H9 (cell line): ENCODE measurements at regions not wholly inside any gene's neighbourhood (a gene's known extent, or its start where the extent isn't known, plus 50 kb on each side); places are given as distances from the start of the nearest gene placed in this dataset.

ENCODE experiments used
- DNase-seq: peaks from one replicate; pipeline ENCODE4 v3.0.0-alpha.2; 2017
- H2AFZ ChIP-seq: one replicate; pipeline ENCODE4 v1.6.1; 2013; ENCODE audit warnings: mild to moderate bottlenecking, low read length, control low read depth, moderate library complexity
- H2AK5ac ChIP-seq: 2 replicates; pipeline ENCODE4 v1.6.1; 2013; ENCODE audit warnings: low read length, control low read depth, mixed read lengths; ENCODE audit not compliant: insufficient read length
- H2BK120ac ChIP-seq: one replicate; pipeline ENCODE4 v1.6.1; 2013; ENCODE audit warnings: low read depth, mild to moderate bottlenecking, low read length, control low read depth, inconsistent platforms; ENCODE audit not compliant: poor library complexity, severe bottlenecking
- H2BK12ac ChIP-seq: 2 replicates; pipeline ENCODE4 v1.6.1; 2013; ENCODE audit warnings: low read length, control low read depth, mixed read lengths, low read depth; ENCODE audit not compliant: insufficient read length
- H2BK15ac ChIP-seq: 2 replicates; pipeline ENCODE4 v1.6.1; 2013; ENCODE audit warnings: low read depth, low read length, control low read depth
- H2BK20ac ChIP-seq: one replicate; pipeline ENCODE4 v1.6.1; 2013; ENCODE audit warnings: low read depth, mild to moderate bottlenecking, low read length, control low read depth, inconsistent platforms; ENCODE audit not compliant: poor library complexity, severe bottlenecking
- H2BK5ac ChIP-seq: 2 replicates; pipeline ENCODE4 v1.6.1; 2013; ENCODE audit warnings: low read length, control low read depth, mixed read lengths; ENCODE audit not compliant: insufficient read length
- H3K14ac ChIP-seq: 2 replicates; pipeline ENCODE4 v1.6.1; 2013; ENCODE audit warnings: low read length, control low read depth; ENCODE audit not compliant: insufficient read depth
- H3K18ac ChIP-seq: 2 replicates; pipeline ENCODE4 v1.6.1; 2013; ENCODE audit warnings: low read depth, mild to moderate bottlenecking, mixed read lengths, low read length, control low read depth; ENCODE audit not compliant: insufficient read length
- H3K23ac ChIP-seq: 2 replicates; pipeline ENCODE4 v1.6.1; 2013; ENCODE audit warnings: low read length, control low read depth, mixed read lengths, low read depth; ENCODE audit not compliant: insufficient read length
- H3K23me2 ChIP-seq: 2 replicates; pipeline ENCODE4 v1.6.1; 2013; ENCODE audit warnings: low read depth, mild to moderate bottlenecking, mixed read lengths, low read length, control low read depth; ENCODE audit not compliant: insufficient read length, poor library complexity, severe bottlenecking
- H3K27ac ChIP-seq: 2 replicates; pipeline ENCODE4 v1.5.1; 2013; ENCODE audit warnings: low read length, control low read depth, mixed read lengths, low read depth; ENCODE audit not compliant: insufficient read length
- H3K27me3 ChIP-seq: 2 replicates; pipeline ENCODE4 v1.6.1; 2013; ENCODE audit warnings: low read length, control low read depth, inconsistent platforms; ENCODE audit not compliant: insufficient read depth
- H3K4ac ChIP-seq: 2 replicates; pipeline ENCODE4 v1.6.1; 2013; ENCODE audit warnings: low read depth, mild to moderate bottlenecking, control low read depth, inconsistent platforms, low read length, moderate library complexity
- H3K4me1 ChIP-seq: 2 replicates; pipeline ENCODE4 v1.6.1; 2013; ENCODE audit warnings: low read length, control low read depth, inconsistent platforms; ENCODE audit not compliant: insufficient read depth
- H3K4me2 ChIP-seq: 2 replicates; pipeline ENCODE4 v1.6.1; 2013; ENCODE audit warnings: low read length, control low read depth, mixed read lengths; ENCODE audit not compliant: insufficient read length, insufficient read depth
- H3K56ac ChIP-seq: 2 replicates; pipeline ENCODE4 v1.6.1; 2013; ENCODE audit warnings: low read depth, mild to moderate bottlenecking, mixed read lengths, low read length, control low read depth; ENCODE audit not compliant: insufficient read length
- H3K79me1 ChIP-seq: 2 replicates; pipeline ENCODE4 v1.6.1; 2013; ENCODE audit warnings: low read depth, mild to moderate bottlenecking, moderate library complexity, low read length, control low read depth, inconsistent platforms; ENCODE audit not compliant: insufficient read depth, poor library complexity, severe bottlenecking
- H3K79me2 ChIP-seq: 2 replicates; pipeline ENCODE4 v1.6.1; 2013; ENCODE audit warnings: low read length, control low read depth, inconsistent platforms; ENCODE audit not compliant: insufficient read depth
- H3K9ac ChIP-seq: 2 replicates; pipeline ENCODE4 v1.6.1; 2013; ENCODE audit warnings: low read length, control low read depth, mixed read lengths; ENCODE audit not compliant: insufficient read length; ENCODE audit errors: extremely low read depth
- H3K9me3 ChIP-seq: one replicate; pipeline ENCODE4 v1.6.1; 2013; ENCODE audit warnings: low read depth, low read length, inconsistent platforms; ENCODE audit not compliant: control insufficient read depth
- H3T11ph ChIP-seq: one replicate; pipeline ENCODE4 v1.6.1; 2013; ENCODE audit warnings: mild to moderate bottlenecking, low read length, control low read depth, inconsistent platforms
- H4K20me1 ChIP-seq: one replicate; pipeline ENCODE4 v1.6.1; 2013; ENCODE audit not compliant: control insufficient read depth, insufficient read length, insufficient read depth
- H4K5ac ChIP-seq: 2 replicates; pipeline ENCODE4 v1.6.1; 2013; ENCODE audit warnings: low read depth, mild to moderate bottlenecking, mixed read lengths, low read length, control low read depth; ENCODE audit not compliant: insufficient read length
- H4K8ac ChIP-seq: replicated peaks from 2 replicates; pipeline ENCODE4 v1.6.1; 2013; ENCODE audit warnings: low read length, control low read depth, mixed read lengths, low read depth; ENCODE audit not compliant: insufficient read length
- H4K91ac ChIP-seq: 2 replicates; pipeline ENCODE4 v1.6.1; 2013; ENCODE audit warnings: low read depth, mild to moderate bottlenecking, moderate library complexity, mixed read lengths, low read length, control low read depth; ENCODE audit not compliant: insufficient read length
- H3K27ac Mint-ChIP-seq, 3 experiments: 2 replicates in 2 of 3; 3 replicates in 1 of 3; pipeline ENCODE4 v1.8.0; 2020 to 2021; ENCODE audit warnings: mixed read lengths in 3 of 3, mild to moderate bottlenecking in 1 of 3, moderate library complexity in 1 of 3
- H3K27me3 Mint-ChIP-seq: 2 replicates; pipeline ENCODE4 v1.8.0; 2021; ENCODE audit warnings: low read depth, mild to moderate bottlenecking, moderate library complexity, mixed read lengths
- H3K36me3 Mint-ChIP-seq, 3 experiments: 2 replicates in 2 of 3; 3 replicates in 1 of 3; pipeline ENCODE4 v1.8.0; 2020 to 2021; ENCODE audit warnings: low read depth in 3 of 3, mixed read lengths in 3 of 3; ENCODE audit not compliant: insufficient read depth in 1 of 3
- H3K4me1 Mint-ChIP-seq, 2 experiments: 2 replicates each; pipeline ENCODE4 v1.8.0; 2020; ENCODE audit warnings: mixed read lengths in 2 of 2
- H3K4me3 Mint-ChIP-seq, 2 experiments: 2 replicates in 1 of 2; 3 replicates in 1 of 2; pipeline ENCODE4 v1.8.0; 2020 to 2021; ENCODE audit warnings: mild to moderate bottlenecking in 2 of 2, mixed read lengths in 2 of 2, moderate library complexity in 1 of 2
- H3K9me3 Mint-ChIP-seq, 2 experiments: 2 replicates in 1 of 2; 3 replicates in 1 of 2; pipeline ENCODE4 v1.8.0; 2020; ENCODE audit warnings: mild to moderate bottlenecking in 2 of 2, mixed read lengths in 2 of 2, moderate library complexity in 1 of 2
- CTCF ChIP-seq: fragments of 200-600 bp; sonication (generic); conservative IDR thresholded peaks from 3 replicates; pipeline ENCODE4 v1.8.0; 2021; ENCODE audit warnings: antibody characterized with exemption, mild to moderate bottlenecking
- WGBS: extraction: QIAGEN DNeasy Blood & Tissue Kit; methylation state at CpG from one replicate; pipeline ENCODE4 v1.1.7; 2013; ENCODE audit warnings: missing lambda C conversion rate, low lambda C conversion rate, mixed read lengths; ENCODE audit not compliant: insufficient read length; ENCODE audit errors: extremely low coverage; 5-methylcytosine and 5-hydroxymethylcytosine counted together

- no peak overlapping the region for H3K4me2 ChIP-seq
- H3K27me3 Mint-ChIP-seq, result no peaks in the 10 kb centered on the region
- H4K20me1 ChIP-seq, result no peaks in the 10 kb centered on the region
- no peak overlapping the region for H3K14ac ChIP-seq
- H4K5ac ChIP-seq, result no peak overlapping the region
- no peak overlapping the region for H2AFZ ChIP-seq
- H2AK5ac ChIP-seq, result no peak overlapping the region
- no peak overlapping the region for H2BK5ac ChIP-seq
- no peaks in the 10 kb centered on the region for H3K27me3 ChIP-seq
- DNase-seq, result no peak
- no peak overlapping the region for H2BK15ac ChIP-seq
- H3K4me1 ChIP-seq, result no peaks in the 10 kb centered on the region; the same call in 1 of the 2 replicates
- no peak for TF ChIP-seq CTCF
- H3K4me3 Mint-ChIP-seq, result no peak overlapping the region
- WGBS, result no CpG with 5 or more reads among the region's 2 CpGs
- H3K27ac Mint-ChIP-seq, result no peak overlapping the region; a peak in 1 of 7 replicates
- H3K23ac ChIP-seq, result no peak overlapping the region
- H3K4ac ChIP-seq, result no peak overlapping the region
- H4K91ac ChIP-seq, result no peak overlapping the region
- H3K23me2 ChIP-seq, result no peaks in the 10 kb centered on the region
- H3K27ac ChIP-seq, result no peak overlapping the region
- H2BK12ac ChIP-seq, result no peak overlapping the region
- H3K9me3 Mint-ChIP-seq, result no peaks in the 10 kb centered on the region
- no peaks in the 10 kb centered on the region for H3K79me2 ChIP-seq
- no peak overlapping the region for H3K56ac ChIP-seq
- no peak overlapping the region for H3T11ph ChIP-seq
- H3K9ac ChIP-seq, result no peak overlapping the region
- no peaks in the 10 kb centered on the region for H3K79me1 ChIP-seq
- peaks cover 11 to 15% of the 10 kb centered on the region in 2 experiments for H3K4me1 Mint-ChIP-seq
- H3K36me3 Mint-ChIP-seq, result no peaks in the 10 kb centered on the region
- H3K9me3 ChIP-seq, result no peaks in the 10 kb centered on the region
- no peak overlapping the region for H2BK120ac ChIP-seq
- H2BK20ac ChIP-seq, result no peak overlapping the region
- no peak overlapping the region for H4K8ac ChIP-seq
- H3K18ac ChIP-seq, result no peak overlapping the region
These were observed 64.7 kb upstream of the HDAC9 start for GRCh38 chr7:18430810-18431209.
